DMS 273 (cell line): ENCODE measurements at regions not wholly inside any gene's neighbourhood (a gene's known extent, or its start where the extent isn't known, plus 50 kb on each side); places are given as distances from the start of the nearest gene placed in this dataset.
"Not testable (repeated sequence)": the region's sequence is repeated elsewhere in the genome, so short reads cannot be mapped to it uniquely, and the experiment has no call there.

Experiments used
- DNase-seq: peaks from one replicate; lab custom pipeline; 2025; ENCODE audit not compliant: unreplicated experiment; lab: John Stamatoyannopoulos, UW

DNA sequence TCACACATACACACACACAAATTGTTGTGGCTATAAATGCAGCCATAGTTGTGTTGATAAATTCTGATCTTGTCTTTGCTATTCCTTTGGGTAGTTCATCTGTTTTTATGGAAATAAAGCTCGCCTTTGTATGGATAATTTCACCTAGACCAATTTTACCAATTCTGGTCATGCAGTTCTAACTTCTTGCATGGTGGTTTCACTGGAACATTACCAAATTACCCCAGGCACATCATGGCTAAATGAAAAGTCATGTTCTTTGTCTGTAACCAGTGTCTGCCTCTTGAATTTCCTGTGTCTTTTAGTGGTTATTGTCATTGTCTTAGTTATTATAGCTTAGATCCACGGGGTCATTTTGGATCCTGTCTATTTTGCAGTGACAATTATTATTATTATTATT lies 50.3 kb upstream of the TMC1 start:
- no peak for DNase-seq

DNA sequence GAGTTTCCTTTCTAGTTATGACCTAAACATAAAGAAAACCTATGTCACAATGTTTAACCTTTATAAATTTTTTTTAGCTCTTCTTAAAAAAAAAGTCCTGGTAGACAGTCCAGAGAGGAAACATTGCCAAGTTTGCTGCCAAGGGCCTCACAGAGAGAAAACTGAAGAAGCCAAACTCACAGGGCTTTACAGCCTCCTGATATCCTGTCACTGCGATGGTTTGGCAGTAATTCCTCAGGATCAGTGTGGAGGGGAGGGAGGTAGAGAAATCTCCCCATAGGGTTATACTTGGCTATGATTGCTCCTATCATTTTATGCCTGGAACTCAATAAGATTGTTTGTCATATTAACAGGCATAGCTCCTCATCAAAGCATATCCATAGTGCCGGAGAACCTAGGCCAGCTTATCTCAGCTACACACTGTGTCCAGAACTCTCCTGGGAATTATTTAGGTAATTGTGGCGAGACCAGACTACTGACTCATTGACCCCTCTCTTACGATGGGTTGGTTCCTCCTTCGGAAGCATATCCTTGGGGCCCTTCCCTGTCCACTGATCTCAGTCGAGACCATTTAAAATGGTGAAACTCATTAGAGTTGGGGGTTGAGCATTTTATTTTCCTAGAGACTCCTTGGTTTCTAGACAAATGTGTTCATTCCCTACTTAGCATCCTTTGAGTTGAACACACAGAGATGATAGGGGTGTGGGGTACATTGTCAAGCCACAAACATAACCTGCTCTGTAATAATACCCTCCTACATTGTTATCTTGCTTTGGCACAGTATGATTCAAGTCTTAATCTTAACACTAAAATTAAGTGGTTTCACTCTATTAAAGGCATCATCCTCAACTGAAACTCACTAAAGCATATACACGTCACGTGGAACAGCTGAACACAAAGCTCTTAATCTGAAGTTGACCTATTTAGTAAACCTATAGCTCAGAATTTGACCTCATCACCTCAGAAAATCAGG lies 53.4 kb upstream of the TMC1 start:
- DNase-seq = no peak

DNA sequence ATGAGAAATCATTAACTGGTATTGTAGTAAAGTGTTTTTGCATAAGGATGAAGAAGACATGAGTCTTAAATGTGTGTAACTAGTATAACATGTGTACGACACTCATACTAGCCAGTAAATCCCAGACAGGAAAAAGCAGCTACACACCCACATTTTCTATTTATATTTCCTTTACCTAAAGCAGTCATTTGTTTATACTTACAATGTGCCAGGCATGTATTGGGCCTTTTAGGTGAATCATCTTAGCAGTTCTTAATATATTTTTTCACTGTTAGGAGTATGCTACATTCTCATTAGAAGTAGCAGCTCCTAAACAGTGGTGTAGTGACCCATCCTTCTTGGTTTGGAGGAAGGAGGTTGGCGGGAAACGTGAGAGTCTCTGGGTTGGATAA lies 55.8 kb upstream of the TMC1 start:
- no peak for DNase-seq

DNA sequence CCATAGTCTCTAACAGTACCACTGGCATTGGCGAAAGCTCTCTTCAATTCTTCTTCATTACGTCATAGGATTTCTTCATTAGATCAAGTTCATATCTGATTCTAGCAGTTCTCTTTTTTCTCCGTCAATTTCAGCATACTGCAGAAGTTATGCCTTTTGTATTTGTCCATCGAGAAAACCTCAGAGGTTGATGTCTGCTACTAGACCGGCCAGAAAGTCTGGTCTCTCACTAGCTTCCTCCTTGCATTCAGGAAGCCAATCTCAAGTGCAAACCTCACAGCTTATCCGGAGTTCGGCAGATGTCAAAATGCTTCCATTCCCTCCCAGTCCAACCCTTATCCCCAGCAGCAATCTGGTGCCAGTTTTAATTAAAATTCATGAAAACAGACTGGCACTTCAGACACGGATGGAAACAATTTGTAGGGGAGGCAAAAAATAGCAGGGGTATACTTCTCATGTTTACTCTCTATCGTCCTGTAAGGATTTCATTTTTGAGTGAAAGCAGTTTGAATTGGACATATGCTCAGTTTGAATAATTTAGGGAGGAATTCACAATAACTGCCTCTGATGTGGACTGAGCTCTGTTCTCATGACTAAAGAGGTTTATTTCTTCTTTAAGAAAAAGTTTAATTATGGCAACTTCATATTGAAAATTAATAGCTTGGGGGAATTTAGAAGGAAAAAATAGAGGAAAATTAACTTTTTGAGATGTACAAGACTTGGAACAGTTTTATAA lies 56.4 kb upstream of the TMC1 start:
- DNase-seq = peak; percentile 89

DNA sequence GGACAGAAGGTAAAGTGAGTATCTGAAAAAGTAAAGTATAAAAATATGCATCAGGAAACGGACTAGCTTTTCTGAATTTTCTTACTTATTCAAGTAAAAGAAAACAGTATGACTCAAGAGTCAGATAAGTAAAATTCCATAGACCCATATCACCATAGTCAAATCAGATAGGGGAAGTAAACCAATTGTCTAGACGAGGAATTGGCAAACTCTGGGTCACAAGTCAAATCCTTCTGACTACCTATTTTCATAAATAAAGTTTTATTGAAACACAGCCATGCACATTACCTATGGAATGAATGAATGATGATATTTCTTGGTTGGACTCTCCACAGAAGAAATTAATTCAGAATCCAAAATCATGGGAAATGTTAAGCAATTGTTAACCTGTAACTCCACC lies 59.1 kb upstream of the TMC1 start:
- no peak for DNase-seq

DNA sequence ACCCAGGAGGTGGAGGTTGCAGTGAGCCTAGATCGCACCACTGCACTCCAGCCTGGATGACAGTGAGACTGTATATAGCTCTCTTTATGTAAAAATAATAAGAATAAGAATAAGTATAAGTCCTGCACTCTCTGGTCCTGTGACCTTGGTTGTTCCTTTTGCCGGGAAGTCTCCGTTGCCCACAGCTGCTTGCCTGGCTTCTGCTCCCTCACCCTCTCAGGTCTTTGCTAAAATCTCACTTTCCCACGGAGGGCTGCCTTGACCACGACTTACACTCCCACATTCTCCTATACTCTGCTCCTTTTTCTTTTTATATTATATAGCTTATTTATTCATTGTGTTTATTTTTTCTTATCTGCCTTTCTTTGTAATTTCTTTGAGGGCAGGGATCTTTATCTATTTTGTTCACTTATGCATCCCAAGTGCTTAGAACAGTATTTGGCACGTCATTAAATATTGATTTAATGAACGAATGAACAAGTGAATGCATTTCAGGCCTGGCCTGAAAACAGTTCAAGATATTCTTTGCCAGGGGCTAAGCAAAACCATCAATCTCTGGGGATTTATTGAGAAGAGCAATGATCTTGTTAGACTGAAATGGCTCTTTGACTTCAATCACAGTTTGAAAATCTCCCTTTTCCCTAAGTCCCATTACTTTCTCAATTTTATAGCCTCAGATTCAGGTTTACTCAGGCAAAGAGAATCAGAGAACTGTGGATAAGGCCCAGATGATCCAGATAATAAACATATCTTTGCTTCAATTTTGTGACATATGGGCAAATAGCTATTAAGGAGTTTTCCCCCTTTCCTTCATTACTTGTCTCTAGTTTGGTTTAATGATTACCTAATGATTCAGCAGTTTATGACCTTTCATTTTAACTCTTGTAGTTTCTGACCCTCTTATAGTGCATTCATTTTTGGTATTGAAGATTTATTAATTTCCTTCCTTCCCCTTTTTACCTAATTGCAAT lies 60.8 kb upstream of the TMC1 start:
- DNase-seq = no peak

DNA sequence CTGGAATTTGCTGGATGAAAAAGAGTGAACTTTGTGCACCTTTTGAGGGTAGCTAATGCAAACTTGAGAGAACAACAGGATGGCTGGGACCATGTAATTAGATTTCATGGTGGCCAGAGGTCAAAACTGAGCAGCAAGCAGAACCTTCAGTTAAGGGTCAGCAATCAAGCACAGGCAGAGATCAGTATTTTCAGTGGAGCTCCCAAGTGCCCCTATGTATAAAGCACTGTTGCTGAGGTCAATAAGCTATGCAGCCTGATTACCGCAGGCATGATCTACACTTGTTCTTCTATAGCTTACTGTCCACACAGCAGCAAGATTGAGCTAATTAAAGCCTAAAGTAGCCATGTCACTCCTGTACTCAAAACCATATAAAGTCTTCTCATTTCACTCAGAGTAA lies 62.1 kb upstream of the TMC1 start:
- no peak for DNase-seq

DNA sequence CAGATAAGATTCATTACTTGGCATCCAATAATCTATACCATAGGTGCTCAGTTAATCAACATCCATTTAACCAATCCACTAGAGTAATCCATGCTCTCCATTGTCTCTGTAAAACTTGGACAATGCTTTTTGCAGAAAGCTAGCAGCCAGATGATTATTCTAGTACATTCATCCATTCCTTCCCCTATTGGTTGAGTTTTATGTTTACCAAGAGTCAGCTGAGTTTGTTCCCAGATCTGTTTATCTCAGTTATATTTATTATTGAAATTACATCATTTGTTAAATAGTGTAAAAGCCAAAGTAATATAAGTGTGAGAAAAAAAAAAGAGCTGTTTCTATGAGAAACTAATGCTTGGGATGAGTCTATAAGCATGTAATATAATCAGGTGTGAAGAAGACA lies 63.3 kb upstream of the TMC1 start:
- no peak for DNase-seq

DNA sequence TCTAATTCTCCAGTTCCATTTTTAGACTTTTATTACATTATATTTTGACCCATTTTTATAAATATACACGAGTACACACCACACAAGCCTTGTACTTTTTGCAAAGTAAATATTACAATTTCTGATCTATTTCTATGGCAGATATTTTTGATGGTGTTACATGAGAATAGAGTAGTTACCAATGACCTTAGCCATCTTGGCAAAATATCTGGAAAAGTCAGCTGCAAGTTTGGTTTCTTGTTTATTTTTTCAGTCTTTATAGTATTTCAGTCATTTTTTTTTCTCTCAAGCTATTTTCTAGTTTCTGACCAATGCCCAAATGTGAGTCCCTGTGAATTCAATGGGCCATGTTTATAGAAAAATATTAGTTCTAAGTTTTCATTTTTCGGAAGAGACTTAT lies 64.0 kb upstream of the TMC1 start:
- DNase-seq = no peak

DNA sequence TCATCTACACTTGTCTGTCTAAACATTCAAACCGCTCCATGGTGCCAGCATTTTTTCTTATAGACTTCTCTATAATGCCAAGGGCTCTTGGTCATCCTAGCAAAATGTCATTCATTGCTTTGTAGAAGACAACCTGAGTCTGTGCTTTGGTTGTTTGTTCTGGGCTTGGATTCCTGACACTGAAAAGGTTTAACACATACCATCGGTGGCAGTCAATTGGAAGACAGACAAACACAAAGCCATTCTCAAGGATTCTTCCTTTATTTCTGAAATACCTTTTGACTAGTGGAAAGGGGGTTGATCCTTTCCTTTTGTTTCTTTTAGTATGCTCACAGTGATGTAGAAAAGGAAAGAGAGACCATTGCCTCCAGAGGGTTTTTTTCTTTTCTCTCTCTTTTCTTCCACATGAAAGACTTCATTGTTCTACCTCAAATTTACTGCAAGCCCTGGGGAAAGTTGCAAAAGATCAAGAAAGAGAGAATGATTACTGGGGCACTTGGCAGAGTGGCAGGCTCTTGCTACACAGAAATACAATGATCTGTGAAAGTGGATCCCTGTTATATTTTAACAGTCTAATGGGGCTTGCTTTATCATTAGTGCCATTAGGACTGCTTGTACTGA lies 66.4 kb upstream of the TMC1 start:
- no peak for DNase-seq

DNA sequence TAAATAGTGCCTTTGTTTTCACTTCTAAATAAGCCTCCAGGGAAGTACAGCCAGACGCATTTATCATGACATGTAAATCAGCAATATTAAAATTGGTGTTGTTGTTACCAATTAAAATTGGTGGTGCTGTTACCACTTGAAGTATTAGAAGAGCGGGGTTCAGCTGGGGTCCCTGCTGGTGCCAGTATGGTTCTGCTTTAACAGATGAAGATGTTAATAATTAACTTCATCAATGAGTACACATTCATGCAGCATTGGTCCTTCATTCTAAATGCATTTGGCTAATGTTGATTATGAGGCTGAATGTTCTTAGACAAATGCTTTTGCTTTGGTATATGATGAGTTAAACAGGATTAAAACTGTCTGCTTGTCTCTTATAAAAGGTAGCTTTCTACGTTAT lies 67.6 kb upstream of the TMC1 start:
- no peak for DNase-seq

DNA sequence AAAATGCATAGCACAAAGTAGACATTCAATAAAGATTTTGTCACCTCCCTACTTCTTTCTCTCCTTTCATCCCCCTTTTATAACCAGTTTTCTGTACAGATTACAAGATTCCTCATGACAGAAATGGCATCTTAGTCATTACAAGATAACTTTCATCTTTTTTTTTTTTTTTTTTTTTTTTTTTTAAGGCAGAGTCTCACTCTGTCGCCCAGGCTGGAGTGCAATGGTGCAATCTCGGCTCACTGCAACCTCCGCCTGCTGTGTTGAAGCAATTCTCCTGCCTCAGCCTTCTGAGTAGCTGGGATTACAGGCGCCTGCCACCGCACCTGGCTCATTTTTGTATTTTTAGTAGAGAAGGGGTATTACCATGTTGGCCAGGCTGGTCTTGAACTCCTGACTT lies 75.2 kb upstream of the TMC1 start:
- not testable (repeated sequence) for DNase-seq

DNA sequence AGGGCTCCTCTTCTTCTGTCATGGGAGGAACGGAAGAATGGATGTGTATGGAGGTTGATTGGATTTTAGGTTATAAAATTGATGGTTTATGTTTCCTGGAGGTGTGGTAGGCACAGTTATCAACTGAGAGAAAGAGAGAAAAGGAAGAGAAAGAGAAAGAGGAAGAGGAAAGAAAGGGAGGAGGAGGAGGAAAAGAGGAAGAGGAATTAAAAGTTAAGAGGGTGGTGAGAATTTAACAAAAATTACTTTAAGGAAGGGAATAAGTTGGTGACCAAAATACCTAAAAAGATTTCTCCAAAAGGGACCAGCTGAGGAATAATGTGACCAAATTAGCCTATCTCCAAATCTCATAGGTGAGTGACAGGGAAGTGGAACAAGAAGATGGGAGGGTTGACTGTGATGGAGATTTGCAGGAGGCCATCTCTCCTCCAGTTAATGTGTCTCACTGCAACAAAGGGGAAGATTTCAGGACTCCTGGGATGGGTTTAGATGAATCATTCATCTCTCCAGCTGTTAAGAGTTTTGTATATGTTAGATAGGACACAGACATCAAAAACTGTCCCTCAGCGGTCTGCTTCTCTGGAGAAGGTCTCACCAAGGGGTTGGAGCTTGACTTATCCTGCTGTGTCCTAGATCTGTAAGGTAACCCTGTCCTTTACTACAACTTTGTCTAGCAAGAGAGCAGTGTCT lies 76.0 kb upstream of the TMC1 start:
- no peak for DNase-seq

DNA sequence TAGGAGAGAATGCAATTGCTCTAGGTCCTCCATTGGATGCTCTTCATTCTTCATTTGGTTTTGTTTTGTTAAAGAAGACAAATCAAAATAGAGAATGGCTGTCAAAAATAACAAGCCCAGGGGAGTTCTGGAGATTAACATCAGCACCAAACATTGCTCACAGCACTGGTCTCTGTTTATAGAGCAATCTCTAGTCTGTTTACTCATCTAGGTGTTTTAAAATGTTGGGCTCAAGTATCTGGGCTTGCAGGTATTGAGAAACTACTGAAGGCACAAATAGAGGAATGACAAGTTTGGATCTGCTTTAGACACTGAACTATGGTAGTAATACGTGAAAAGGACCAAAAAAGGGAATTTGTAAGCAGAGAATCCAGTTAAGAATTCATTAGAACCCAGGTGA lies 77.0 kb upstream of the TMC1 start:
- DNase-seq = no peak

DNA sequence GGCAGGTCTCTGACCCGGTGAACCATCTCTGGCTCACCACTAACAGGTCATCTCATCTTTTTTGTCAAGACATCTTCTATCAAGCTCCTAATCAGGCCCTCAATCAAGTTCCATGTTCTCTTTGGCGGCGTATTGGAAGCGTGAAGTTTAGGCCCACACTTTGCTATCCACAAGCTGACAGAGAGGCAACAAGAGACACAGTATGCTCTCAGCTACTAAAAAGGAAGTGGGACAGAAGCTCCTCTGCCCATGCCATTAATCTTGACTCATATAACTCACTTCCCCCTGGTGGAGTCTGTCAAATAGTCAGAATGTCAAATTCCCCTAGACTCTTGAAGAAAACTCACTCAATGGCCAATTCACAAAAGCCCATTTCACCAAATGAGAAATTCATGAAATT lies 77.6 kb upstream of the TMC1 start:
- DNase-seq = no peak

DNA sequence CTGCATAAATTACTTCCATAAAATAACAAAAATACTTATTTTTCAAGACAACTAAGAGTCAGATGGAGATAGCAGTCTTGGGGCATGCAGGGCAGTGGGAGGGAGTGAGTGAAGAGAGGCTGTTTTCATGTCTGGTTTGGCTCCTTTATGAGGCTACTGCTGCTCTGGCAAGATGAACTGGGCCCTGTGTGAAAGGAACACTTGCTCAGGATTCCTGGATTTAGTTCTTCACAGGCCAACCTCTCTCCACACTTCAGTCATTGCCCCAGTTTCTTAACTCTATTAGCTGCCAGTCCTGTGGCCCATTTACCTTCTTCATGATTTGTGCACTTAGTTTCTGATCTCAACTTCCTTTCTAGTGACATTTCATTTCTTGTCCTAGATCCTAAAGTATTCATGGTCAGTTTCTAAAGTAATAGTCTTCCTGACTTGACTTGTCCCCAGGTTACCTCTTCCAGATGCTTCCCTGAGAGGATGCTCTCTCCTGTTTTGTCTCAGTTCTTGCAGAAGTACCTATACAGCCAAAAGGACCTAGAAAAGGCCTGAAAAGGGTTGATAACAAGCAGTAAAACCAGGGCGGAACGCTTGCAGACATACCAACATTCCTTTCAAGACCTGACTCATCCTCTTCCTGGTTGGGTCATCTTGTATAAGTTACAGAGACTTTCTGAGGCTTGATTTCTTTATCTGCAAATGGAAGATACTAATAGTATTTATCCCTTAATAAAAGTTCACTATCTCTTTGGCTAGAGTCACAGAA lies 77.0 kb upstream of the ZFAND5 start:
- DNase-seq = no peak

DNA sequence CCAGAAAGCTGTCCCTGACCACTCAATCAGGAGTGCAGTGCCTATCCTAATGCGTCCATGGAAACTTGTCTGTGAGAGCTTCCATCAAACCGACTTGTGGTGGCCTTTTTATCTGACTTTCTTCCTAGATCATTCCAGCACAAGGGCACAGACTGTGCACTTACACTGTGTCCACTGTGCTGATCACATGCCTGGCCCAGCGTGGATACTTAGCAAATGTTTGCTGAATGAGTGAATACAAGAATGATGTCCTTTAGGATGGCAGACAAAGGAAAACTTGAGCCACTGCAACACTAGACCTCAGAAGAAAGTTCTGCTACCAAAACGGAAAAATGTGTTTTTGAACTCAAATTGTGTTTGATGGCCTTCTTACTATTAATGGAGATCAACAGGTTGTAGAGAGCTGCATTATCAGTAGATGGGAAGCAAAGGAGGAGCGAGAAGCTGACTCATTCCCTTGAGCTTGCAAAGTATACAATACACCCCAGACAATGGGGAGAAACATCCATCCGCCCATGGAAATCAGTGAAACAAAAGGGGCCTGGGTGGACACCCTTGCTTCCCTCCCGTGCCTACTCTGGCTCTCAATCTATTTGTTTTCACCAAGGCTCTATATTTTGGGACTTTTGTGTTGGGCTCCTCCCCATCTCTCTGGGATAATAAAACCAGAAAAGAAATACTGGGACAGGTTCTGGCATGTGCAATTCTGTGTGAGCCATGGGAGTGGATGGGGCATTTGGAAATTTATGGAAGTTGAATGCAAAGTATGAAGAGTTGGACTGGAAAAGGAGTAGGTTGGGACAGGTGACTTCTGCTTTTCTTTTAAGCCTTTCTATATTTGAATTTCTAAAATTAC lies 76.2 kb upstream of the ZFAND5 start:
- DNase-seq = no peak

DNA sequence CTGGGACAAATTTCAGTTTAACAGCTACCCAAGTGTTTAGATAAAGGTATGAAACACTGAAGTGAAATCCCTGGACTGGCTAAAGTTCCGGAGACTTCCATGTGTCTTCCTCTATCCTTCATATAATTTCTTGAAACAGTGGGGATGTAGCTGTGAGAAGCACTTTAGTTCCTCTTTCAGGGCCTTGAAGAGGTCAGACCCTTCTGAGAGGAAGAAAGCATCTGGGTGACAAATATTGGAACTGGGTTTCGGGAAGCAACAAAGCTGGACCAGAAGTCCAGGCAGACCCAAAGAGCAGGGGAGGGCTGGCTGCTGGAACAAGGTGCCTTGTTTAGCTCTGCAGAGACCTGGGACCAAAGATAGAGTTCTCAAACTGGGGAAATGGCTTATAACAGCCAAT lies 75.4 kb upstream of the ZFAND5 start:
- DNase-seq = no peak
